Prostate gland (tissue), 2 donors: ENCODE measurements at regions not wholly inside any gene's neighbourhood (a gene's known extent, or its start where the extent isn't known, plus 50 kb on each side); places are given as distances from the start of the nearest gene placed in this dataset.

Experiments used
- DNase-seq: peaks from one replicate; pipeline ENCODE4 v3.0.0-alpha.2; 2019; ENCODE audit warnings: low spot score
- H3K27ac ChIP-seq, 2 donors: fragments of 200-600 bp; sonication (generic); 2 replicates each; pipeline ENCODE4 v1.5.1; 2017 to 2019
- H3K27me3 ChIP-seq: fragments of 200-600 bp; sonication (generic); replicated peaks from 2 replicates; pipeline ENCODE4 v1.5.1; 2019; ENCODE audit not compliant: insufficient read depth
- H3K36me3 ChIP-seq, 2 donors: fragments of 200-600 bp; sonication (generic); 1 replicate in 1 of 2; 2 replicates in 1 of 2; pipeline versions ENCODE4 v1.5.1 to v1.8.1; 2017 to 2019
- H3K4me1 ChIP-seq: fragments of 200-600 bp; sonication (generic); replicated peaks from 2 replicates; pipeline ENCODE4 v1.5.1; 2019
- H3K4me3 ChIP-seq, 2 donors: fragments of 200-600 bp; sonication (generic); 2 replicates each; pipeline ENCODE4 v1.5.1; 2017 to 2019
- H3K9me3 ChIP-seq: fragments of 200-600 bp; sonication (generic); 2 replicates; pipeline ENCODE4 v1.5.1; 2017
- CTCF ChIP-seq, 4 experiments: fragments of 200-600 bp in 2 of 4; fragments of 450-650 bp in 2 of 4; sonication (generic) in 2 of 4; IDR thresholded peaks; 1 replicate in 3 of 4; 2 replicates in 1 of 4; pipeline ENCODE4 v1.5.1; 2016 to 2019; ENCODE audit warnings: antibody characterized with exemption in 4 of 4, mild to moderate bottlenecking in 2 of 4, moderate library complexity in 2 of 4
- POLR2A ChIP-seq: fragments of 450-650 bp; IDR thresholded peaks from one replicate; pipeline ENCODE4 v1.6.1; 2016; ENCODE audit warnings: antibody characterized with exemption, mild to moderate bottlenecking
- POLR2AphosphoS5 ChIP-seq: sonication (generic); formaldehyde crosslinking; IDR thresholded peaks from one replicate; pipeline ENCODE4 v1.6.1; 2017; ENCODE audit warnings: antibody characterized with exemption
- WGBS: methylation state at CpG from one replicate; pipeline ENCODE4 v1.1.5; 2018; 5-methylcytosine and 5-hydroxymethylcytosine counted together
- intact Hi-C: fragments of 100-400 bp; cut with DNase I; formaldehyde crosslinking; loops from one replicate; pipeline ENCODE4 v1.14.2; 2022

GRCh38 chr6:92942549-92942948 is 476.8 kb downstream of the EPHA7 start:
- H3K27me3 ChIP-seq, result no peaks in the 10 kb centered on the region
- no peak overlapping the region for H3K4me3 ChIP-seq
- H3K36me3 ChIP-seq, result no peaks in the 10 kb centered on the region
- TF ChIP-seq POLR2AphosphoS5 (no peak), POLR2A (no peak), CTCF (IDR thresholded peaks at IDR 0.05) (no peak)
- no peak for DNase-seq
- intact Hi-C loops, result no loop called here
- no peaks in the 10 kb centered on the region for H3K9me3 ChIP-seq
- no peak overlapping the region for H3K27ac ChIP-seq
- no peaks in the 10 kb centered on the region for H3K4me1 ChIP-seq

DNA sequence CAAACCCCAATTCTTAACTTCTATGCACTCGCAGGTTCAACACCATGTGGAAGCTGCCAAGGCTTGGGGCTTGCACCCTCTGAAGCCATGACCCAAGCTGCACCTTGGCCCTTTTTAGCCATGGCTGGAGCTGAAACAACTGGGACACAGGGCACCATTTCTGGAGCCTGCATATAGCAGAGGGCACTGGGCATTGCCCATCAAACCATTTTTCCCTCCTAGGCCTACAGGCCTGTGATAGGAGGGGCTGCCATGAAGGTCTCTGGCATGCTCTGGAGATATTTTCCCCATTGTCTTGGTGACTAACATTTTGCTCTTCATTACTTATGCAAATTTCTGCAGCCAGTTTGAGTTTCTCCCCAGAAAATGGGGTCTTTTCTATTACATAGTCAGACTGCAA is 484.7 kb downstream of the EPHA7 start:
- Histone ChIP-seq H3K27ac (no peak overlapping the region), H3K4me3 (no peak overlapping the region), H3K27me3 (no peaks in the 10 kb centered on the region), H3K36me3 (no peaks in the 10 kb centered on the region), H3K4me1 (no peaks in the 10 kb centered on the region), H3K9me3 (no peaks in the 10 kb centered on the region)
- 100% methylated on average over 1 of the region's 1 CpG for WGBS
- no peak for TF ChIP-seq POLR2A
- intact Hi-C loops, result no loop called here
- DNase-seq, result no peak

- DNase-seq, result no peak
- Histone ChIP-seq H3K27me3 (no peaks in the 10 kb centered on the region), H3K36me3 (no peaks in the 10 kb centered on the region), H3K27ac (no peak overlapping the region), H3K9me3 (no peaks in the 10 kb centered on the region), H3K4me1 (no peaks in the 10 kb centered on the region), H3K4me3 (no peak overlapping the region)
- WGBS, result 84% methylated on average over 5 of the region's 5 CpGs
- intact Hi-C loops, result no loop called here
- no peak for TF ChIP-seq POLR2AphosphoS5
- TF ChIP-seq CTCF (IDR thresholded peaks at IDR 0.05), result no peak
- TF ChIP-seq POLR2A, result no peak
Observed at GRCh38 chr6:92930171-92930570, 489.2 kb downstream of the EPHA7 start.

GRCh38 chr6:92922216-92922806 is 497.0 kb downstream of the EPHA7 start:
- Histone ChIP-seq H3K27me3 (no peaks in the 10 kb centered on the region), H3K4me1 (no peaks in the 10 kb centered on the region), H3K4me3 (no peak overlapping the region), H3K27ac (no peak overlapping the region), H3K36me3 (no peaks in the 10 kb centered on the region), H3K9me3 (no peaks in the 10 kb centered on the region)
- TF ChIP-seq POLR2A, result no peak
- no peak for TF ChIP-seq POLR2AphosphoS5
- no peak for TF ChIP-seq CTCF (IDR thresholded peaks at IDR 0.05)
- intact Hi-C loops, result no loop called here
- 68% methylated on average over 5 of the region's 5 CpGs for WGBS
- DNase-seq, result no peak

DNA sequence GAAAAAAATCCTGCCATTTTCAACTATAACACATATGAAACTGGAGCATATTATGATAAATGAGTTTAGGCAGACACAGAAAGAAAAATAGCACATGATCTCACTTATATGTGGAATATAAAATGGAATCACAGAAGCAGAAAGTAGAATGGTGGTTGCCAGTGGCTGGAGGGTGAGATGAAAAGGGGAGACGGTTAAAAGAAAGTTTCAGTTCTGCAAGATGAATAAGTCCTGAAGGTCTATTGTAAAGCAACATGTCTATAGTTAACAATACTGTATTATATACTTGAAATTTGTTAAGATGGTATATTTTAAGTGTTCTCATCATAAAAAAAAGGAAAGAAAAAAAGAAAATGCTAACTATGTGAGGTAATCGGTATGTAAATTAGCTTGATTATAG is 503.9 kb downstream of the EPHA7 start:
- Histone ChIP-seq H3K27me3 (no peaks in the 10 kb centered on the region), H3K9me3 (no peaks in the 10 kb centered on the region), H3K4me3 (no peak overlapping the region), H3K36me3 (no peaks in the 10 kb centered on the region), H3K4me1 (no peaks in the 10 kb centered on the region), H3K27ac (no peak overlapping the region)
- 93% methylated on average over 2 of the region's 2 CpGs for WGBS
- intact Hi-C loops, result no loop called here
- DNase-seq, result no peak
- TF ChIP-seq POLR2AphosphoS5 (no peak), POLR2A (no peak), CTCF (IDR thresholded peaks at IDR 0.05) (no peak)
